DND-41 (cell line): ENCODE measurements at regions not wholly inside any gene's neighbourhood (a gene's known extent, or its start where the extent isn't known, plus 50 kb on each side); places are given as distances from the start of the nearest gene placed in this dataset.

Source experiments
- ATAC-seq: fragments of 200-7000 bp; cut with Tn5 transposase; 3 replicates; pipeline ENCODE4 v1.9.1; 2021; ENCODE audit warnings: low read depth; ENCODE audit not compliant: insufficient read depth
- DNase-seq: peaks from one replicate; pipeline ENCODE4 v3.0.0-alpha.2; 2020
- H2AFZ ChIP-seq: 2 replicates; pipeline ENCODE4 v1.6.0; 2012; ENCODE audit warnings: low read depth, low read length
- H3K27ac ChIP-seq: 2 replicates; pipeline ENCODE4 v1.5.1; 2012; ENCODE audit warnings: low read length, inconsistent platforms
- H3K27me3 ChIP-seq: fragments of 200-600 bp; sonication (generic); 2 replicates; pipeline ENCODE4 v1.6.0; 2012; ENCODE audit warnings: low read length, mild to moderate bottlenecking, inconsistent platforms; ENCODE audit not compliant: insufficient read depth, poor library complexity
- H3K36me3 ChIP-seq: 2 replicates; pipeline ENCODE4 v1.5.1; 2012; ENCODE audit warnings: low read length, inconsistent platforms; ENCODE audit not compliant: insufficient read depth
- H3K4me1 ChIP-seq: 2 replicates; pipeline ENCODE4 v1.5.1; 2012; ENCODE audit warnings: mild to moderate bottlenecking, low read length; ENCODE audit not compliant: insufficient read depth
- H3K4me2 ChIP-seq: 2 replicates; pipeline ENCODE4 v1.6.0; 2012; ENCODE audit warnings: mild to moderate bottlenecking, moderate library complexity, low read length, inconsistent platforms; ENCODE audit not compliant: insufficient read depth
- H3K4me3 ChIP-seq, 2 experiments: fragments of 200-600 bp in 1 of 2; shearing (Covaris generic) in 1 of 2; 2 replicates each; pipeline ENCODE4 v1.5.1; 2012 to 2016; ENCODE audit warnings: inconsistent platforms in 2 of 2, low read length in 2 of 2, mild to moderate bottlenecking in 2 of 2, low read depth in 1 of 2, moderate library complexity in 1 of 2
- H3K79me2 ChIP-seq: 2 replicates; pipeline ENCODE4 v1.6.0; 2012; ENCODE audit warnings: low read length, inconsistent platforms; ENCODE audit not compliant: insufficient read depth
- H3K9ac ChIP-seq: 2 replicates; pipeline ENCODE4 v1.6.0; 2012; ENCODE audit warnings: low read depth, mild to moderate bottlenecking, inconsistent platforms, low read length, moderate library complexity
- H3K9me3 ChIP-seq: 2 replicates; pipeline ENCODE4 v1.5.1; 2012; ENCODE audit warnings: low read length, moderate library complexity, mild to moderate bottlenecking, inconsistent platforms; ENCODE audit not compliant: insufficient read depth, severe bottlenecking
- H4K20me1 ChIP-seq: 2 replicates; pipeline ENCODE4 v1.6.0; 2012; ENCODE audit warnings: low read length; ENCODE audit not compliant: insufficient read depth
- CTCF ChIP-seq: IDR thresholded peaks from 2 replicates; pipeline ENCODE4 v1.5.1; 2012; ENCODE audit warnings: borderline replicate concordance, low read length, moderate library complexity, mild to moderate bottlenecking; ENCODE audit not compliant: poor library complexity, severe bottlenecking; ENCODE audit errors: extremely low read depth
- EZH2 ChIP-seq: IDR thresholded peaks from 3 replicates; pipeline ENCODE4 v1.6.1; 2012; ENCODE audit warnings: borderline replicate concordance, low read depth, mild to moderate bottlenecking, moderate library complexity, low read length, inconsistent platforms; ENCODE audit not compliant: severe bottlenecking

GRCh38 chr1:55635856-55636255 lies 420.7 kb upstream of the USP24 start:
- DNase-seq: no peak
- Histone ChIP-seq H2AFZ (no peak overlapping the region), H3K9ac (no peak overlapping the region), H4K20me1 (no peaks in the 10 kb centered on the region), H3K4me1 (no peaks in the 10 kb centered on the region), H3K27me3 (peaks cover 2% of the 10 kb centered on the region), H3K79me2 (no peaks in the 10 kb centered on the region), H3K4me3 (no peak overlapping the region), H3K36me3 (no peaks in the 10 kb centered on the region), H3K27ac (no peak overlapping the region), H3K9me3 (peaks cover 2% of the 10 kb centered on the region), H3K4me2 (no peak overlapping the region)
- TF ChIP-seq CTCF: no peak
- no peak for TF ChIP-seq EZH2
- no peak for ATAC-seq

GRCh38 chr1:55634516-55634915 lies 419.4 kb upstream of the USP24 start:
- Histone ChIP-seq H3K9me3 (peaks cover 2% of the 10 kb centered on the region), H3K9ac (no peak overlapping the region), H4K20me1 (no peaks in the 10 kb centered on the region), H3K36me3 (no peaks in the 10 kb centered on the region), H3K4me2 (no peak overlapping the region), H3K27me3 (no peaks in the 10 kb centered on the region), H2AFZ (no peak overlapping the region), H3K4me1 (no peaks in the 10 kb centered on the region), H3K4me3 (no peak overlapping the region), H3K79me2 (no peaks in the 10 kb centered on the region), H3K27ac (no peak overlapping the region)
- no peak for TF ChIP-seq EZH2
- ATAC-seq (no peak), DNase-seq (no peak)

- H3K27ac ChIP-seq: no peak overlapping the region
- H4K20me1 ChIP-seq: no peaks in the 10 kb centered on the region
- H3K4me2 ChIP-seq: no peak overlapping the region
- H3K79me2 ChIP-seq: no peaks in the 10 kb centered on the region
- TF ChIP-seq EZH2 (no peak), CTCF (no peak)
- H3K9ac ChIP-seq: no peak overlapping the region
- H2AFZ ChIP-seq: no peak overlapping the region
- no peak for ATAC-seq
- H3K9me3 ChIP-seq: peaks cover 2% of the 10 kb centered on the region
- DNase-seq: no peak
- no peaks in the 10 kb centered on the region for H3K4me1 ChIP-seq
- H3K4me3 ChIP-seq: no peak overlapping the region
- H3K27me3 ChIP-seq: no peaks in the 10 kb centered on the region
- H3K36me3 ChIP-seq: no peaks in the 10 kb centered on the region
Measured at GRCh38 chr1:55632906-55633305, 417.7 kb upstream of the USP24 start.

GRCh38 chr1:55632058-55632457 lies 416.9 kb upstream of the USP24 start:
- Histone ChIP-seq H3K9ac (no peak overlapping the region), H2AFZ (no peak overlapping the region), H3K36me3 (no peaks in the 10 kb centered on the region), H3K27ac (no peak overlapping the region), H3K27me3 (no peaks in the 10 kb centered on the region), H4K20me1 (no peaks in the 10 kb centered on the region), H3K4me3 (no peak overlapping the region), H3K4me1 (no peaks in the 10 kb centered on the region), H3K4me2 (no peak overlapping the region), H3K9me3 (peaks cover 2% of the 10 kb centered on the region), H3K79me2 (no peaks in the 10 kb centered on the region)
- TF ChIP-seq EZH2 (no peak), CTCF (no peak)
- ATAC-seq (no peak), DNase-seq (no peak)
